Astrocyte of the spinal cord (primary cell): ENCODE measurements at regions not wholly inside any gene's neighbourhood (a gene's known extent, or its start where the extent isn't known, plus 50 kb on each side); places are given as distances from the start of the nearest gene placed in this dataset.

Source experiments
- DNase-seq: peaks from one replicate; pipeline ENCODE4 v3.0.0; 2011; ENCODE audit warnings: low read depth, low spot score
- H3K4me3 ChIP-seq: 2 replicates; pipeline ENCODE4 v1.5.1; 2011; ENCODE audit warnings: low read depth, mild to moderate bottlenecking, low read length, moderate library complexity
- in situ Hi-C: cut with HindIII; loops from 2 replicates; pipeline ENCODE4 v1.10.0; 2017; ENCODE audit warnings: low sequenced_read_pairs
- TF ChIP-seq, protein P1 (sequence below): IDR thresholded peaks from 2 replicates; pipeline ENCODE4 v1.5.1; 2012; ENCODE audit warnings: low read depth, mild to moderate bottlenecking, low read length, inconsistent platforms

GRCh38 chr12:90172524-90172923 is 463.9 kb upstream of the ATP2B1 start:
- in situ Hi-C loops, result no loop called here
- TF ChIP-seq, protein P1, sequence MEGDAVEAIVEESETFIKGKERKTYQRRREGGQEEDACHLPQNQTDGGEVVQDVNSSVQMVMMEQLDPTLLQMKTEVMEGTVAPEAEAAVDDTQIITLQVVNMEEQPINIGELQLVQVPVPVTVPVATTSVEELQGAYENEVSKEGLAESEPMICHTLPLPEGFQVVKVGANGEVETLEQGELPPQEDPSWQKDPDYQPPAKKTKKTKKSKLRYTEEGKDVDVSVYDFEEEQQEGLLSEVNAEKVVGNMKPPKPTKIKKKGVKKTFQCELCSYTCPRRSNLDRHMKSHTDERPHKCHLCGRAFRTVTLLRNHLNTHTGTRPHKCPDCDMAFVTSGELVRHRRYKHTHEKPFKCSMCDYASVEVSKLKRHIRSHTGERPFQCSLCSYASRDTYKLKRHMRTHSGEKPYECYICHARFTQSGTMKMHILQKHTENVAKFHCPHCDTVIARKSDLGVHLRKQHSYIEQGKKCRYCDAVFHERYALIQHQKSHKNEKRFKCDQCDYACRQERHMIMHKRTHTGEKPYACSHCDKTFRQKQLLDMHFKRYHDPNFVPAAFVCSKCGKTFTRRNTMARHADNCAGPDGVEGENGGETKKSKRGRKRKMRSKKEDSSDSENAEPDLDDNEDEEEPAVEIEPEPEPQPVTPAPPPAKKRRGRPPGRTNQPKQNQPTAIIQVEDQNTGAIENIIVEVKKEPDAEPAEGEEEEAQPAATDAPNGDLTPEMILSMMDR, result no peak

GRCh38 chr12:90170740-90171139 is 462.1 kb upstream of the ATP2B1 start:
- no peak for DNase-seq
- in situ Hi-C loops, result no loop called here
- TF ChIP-seq, protein P1, result no peak
- no peak overlapping the region for H3K4me3 ChIP-seq

More at GRCh38 chr12:90172524-90172923, 463.9 kb upstream of the ATP2B1 start:
- DNase-seq, result no peak
- H3K4me3 ChIP-seq, result no peak overlapping the region

GRCh38 chr12:90167518-90168208 is 459.0 kb upstream of the ATP2B1 start:
- no peak for DNase-seq
- H3K4me3 ChIP-seq, result no peak overlapping the region
- in situ Hi-C loops, result no loop called here
- TF ChIP-seq, protein P1, result no peak

GRCh38 chr12:90166671-90167070 is 458.0 kb upstream of the ATP2B1 start:
- no peak overlapping the region for H3K4me3 ChIP-seq
- TF ChIP-seq, protein P1, result no peak
- in situ Hi-C loops, result no loop called here
- no peak for DNase-seq

GRCh38 chr12:90166012-90166411 is 457.4 kb upstream of the ATP2B1 start:
- H3K4me3 ChIP-seq, result no peak overlapping the region
- in situ Hi-C loops, result no loop called here
- no peak for DNase-seq
- TF ChIP-seq, protein P1, result no peak

DNA sequence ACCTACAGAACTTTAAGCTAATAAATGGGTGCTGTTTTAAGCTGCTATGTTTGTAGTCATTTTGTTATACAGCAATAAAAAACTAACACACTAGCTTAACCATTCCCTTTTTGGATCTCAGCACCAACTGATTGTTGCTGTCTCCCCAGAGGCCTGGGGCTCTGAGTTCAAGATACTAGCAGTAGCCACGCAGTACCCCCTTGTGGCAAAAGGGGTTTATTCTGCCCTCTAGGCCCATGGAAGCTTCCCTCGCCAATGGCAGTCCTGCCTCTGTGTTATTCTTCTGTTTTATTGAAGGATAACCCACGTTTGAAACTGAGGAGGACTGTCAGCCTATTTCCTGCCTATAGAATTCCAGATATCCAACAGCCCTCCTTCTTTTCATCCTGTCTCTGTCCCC is 455.3 kb upstream of the ATP2B1 start:
- TF ChIP-seq, protein P1, result no peak
- in situ Hi-C loops, result no loop called here
- no peak for DNase-seq

More for the DNA sequence above, 455.3 kb upstream of the ATP2B1 start:
- no peak overlapping the region for H3K4me3 ChIP-seq
